ENCODE measurements at regions not wholly inside any gene's neighbourhood (a gene's known extent, or its start where the extent isn't known, plus 50 kb on each side); places are given as distances from the start of the nearest gene placed in this dataset.

DNA sequence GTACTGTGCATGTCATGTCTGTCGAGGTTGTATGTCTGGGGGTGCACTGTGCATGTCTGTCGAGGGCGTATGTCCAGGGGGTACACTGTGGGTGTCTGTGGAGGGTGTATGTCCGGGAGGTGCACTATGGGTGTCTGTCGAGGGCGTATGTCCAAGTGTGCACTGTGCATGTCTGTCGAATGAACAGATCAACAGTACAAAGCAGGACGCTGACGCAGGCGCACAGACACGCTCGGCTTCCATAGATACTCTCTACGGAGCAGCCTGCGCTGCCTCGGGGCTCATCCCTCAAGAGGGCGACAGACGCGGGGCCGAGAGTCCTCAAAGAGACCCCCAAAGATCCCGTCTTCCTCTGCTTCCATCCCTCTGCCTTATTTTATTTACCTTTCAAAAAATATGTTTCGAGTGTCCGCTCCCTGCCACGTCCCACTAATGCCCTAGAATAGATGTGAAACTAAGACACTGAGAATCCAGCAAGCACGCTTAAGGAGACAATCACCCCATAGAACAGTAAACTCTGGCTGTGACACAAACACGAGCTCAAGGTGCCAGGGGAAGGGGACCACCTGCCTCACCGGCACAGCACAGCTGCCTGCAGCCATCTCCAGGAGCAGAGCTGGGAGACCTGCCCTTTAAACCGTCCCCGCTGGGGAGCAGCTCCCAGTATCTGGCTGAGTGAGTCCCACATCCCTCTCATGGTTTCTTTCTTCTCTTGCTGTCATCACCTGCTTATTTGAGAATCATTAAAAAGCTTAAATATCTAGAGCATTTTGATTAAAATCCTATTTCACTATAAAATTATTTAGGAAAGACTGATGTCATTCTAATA lies 250.5 kb upstream of the MYT1L start:
- TF ChIP-seq, protein P1, sequence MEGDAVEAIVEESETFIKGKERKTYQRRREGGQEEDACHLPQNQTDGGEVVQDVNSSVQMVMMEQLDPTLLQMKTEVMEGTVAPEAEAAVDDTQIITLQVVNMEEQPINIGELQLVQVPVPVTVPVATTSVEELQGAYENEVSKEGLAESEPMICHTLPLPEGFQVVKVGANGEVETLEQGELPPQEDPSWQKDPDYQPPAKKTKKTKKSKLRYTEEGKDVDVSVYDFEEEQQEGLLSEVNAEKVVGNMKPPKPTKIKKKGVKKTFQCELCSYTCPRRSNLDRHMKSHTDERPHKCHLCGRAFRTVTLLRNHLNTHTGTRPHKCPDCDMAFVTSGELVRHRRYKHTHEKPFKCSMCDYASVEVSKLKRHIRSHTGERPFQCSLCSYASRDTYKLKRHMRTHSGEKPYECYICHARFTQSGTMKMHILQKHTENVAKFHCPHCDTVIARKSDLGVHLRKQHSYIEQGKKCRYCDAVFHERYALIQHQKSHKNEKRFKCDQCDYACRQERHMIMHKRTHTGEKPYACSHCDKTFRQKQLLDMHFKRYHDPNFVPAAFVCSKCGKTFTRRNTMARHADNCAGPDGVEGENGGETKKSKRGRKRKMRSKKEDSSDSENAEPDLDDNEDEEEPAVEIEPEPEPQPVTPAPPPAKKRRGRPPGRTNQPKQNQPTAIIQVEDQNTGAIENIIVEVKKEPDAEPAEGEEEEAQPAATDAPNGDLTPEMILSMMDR (IDR thresholded peaks at IDR 0.05) = no peak
- TF ChIP-seq POLR2A (IDR thresholded peaks at IDR 0.05) = no peak

All from thyroid gland (tissue), 4 donors.